ENCODE measurements at regions not wholly inside any gene's neighbourhood (a gene's known extent, or its start where the extent isn't known, plus 50 kb on each side); places are given as distances from the start of the nearest gene placed in this dataset.

GRCh38 chr1:222064388-222065211, 322.7 kb upstream of the DUSP10 start:
- Histone ChIP-seq H2AFZ (ENCODE audit: low read depth, low read length) (no peak overlapping the region), H3K4me3 (ENCODE audit: low read length) (no peak overlapping the region), H3K9me3 (ENCODE audit: low read length) (no peaks in the 10 kb centered on the region), H3K9ac (ENCODE audit: low read length) (no peak overlapping the region), H3F3A (ENCODE audit: insufficient read depth, low read length, poor library complexity, severe bottlenecking) (no peaks in the 10 kb centered on the region), H3K27me3 (ENCODE audit: insufficient read depth, low read depth, low read length) (no peaks in the 10 kb centered on the region), H3K79me2 (replicated peaks; ENCODE audit: insufficient read depth, low read length) (no peaks in the 10 kb centered on the region), H3K4me2 (ENCODE audit: low read length) (no peak overlapping the region), H3K36me3 (ENCODE audit: insufficient read depth, low read length) (no peaks in the 10 kb centered on the region), H3K9me2 (ENCODE audit: insufficient read depth, low read length) (no peaks in the 10 kb centered on the region), H3K27ac (ENCODE audit: low read length) (no peak overlapping the region), H4K20me1 (ENCODE audit: insufficient read depth) (no peaks in the 10 kb centered on the region)
- TF ChIP-seq MXI1 (conservative IDR thresholded peaks at IDR 0.05; ENCODE audit: poor library complexity, severe bottlenecking) (no peak), EZH2 (IDR thresholded peaks at IDR 0.05; ENCODE audit: borderline replicate concordance, insufficient read depth, low read length, poor library complexity, severe bottlenecking) (no peak), EP300 (conservative IDR thresholded peaks at IDR 0.05; ENCODE audit: poor library complexity, severe bottlenecking) (no peak), SMC3 (conservative IDR thresholded peaks at IDR 0.05; ENCODE audit: poor library complexity) (no peak), POLR2AphosphoS5 (IDR thresholded peaks at IDR 0.05) (no peak), TAF1 (IDR thresholded peaks at IDR 0.05; ENCODE audit: low read depth) (no peak), RAD21 (conservative IDR thresholded peaks at IDR 0.05) (no peak)
- TF ChIP-seq, protein P1, sequence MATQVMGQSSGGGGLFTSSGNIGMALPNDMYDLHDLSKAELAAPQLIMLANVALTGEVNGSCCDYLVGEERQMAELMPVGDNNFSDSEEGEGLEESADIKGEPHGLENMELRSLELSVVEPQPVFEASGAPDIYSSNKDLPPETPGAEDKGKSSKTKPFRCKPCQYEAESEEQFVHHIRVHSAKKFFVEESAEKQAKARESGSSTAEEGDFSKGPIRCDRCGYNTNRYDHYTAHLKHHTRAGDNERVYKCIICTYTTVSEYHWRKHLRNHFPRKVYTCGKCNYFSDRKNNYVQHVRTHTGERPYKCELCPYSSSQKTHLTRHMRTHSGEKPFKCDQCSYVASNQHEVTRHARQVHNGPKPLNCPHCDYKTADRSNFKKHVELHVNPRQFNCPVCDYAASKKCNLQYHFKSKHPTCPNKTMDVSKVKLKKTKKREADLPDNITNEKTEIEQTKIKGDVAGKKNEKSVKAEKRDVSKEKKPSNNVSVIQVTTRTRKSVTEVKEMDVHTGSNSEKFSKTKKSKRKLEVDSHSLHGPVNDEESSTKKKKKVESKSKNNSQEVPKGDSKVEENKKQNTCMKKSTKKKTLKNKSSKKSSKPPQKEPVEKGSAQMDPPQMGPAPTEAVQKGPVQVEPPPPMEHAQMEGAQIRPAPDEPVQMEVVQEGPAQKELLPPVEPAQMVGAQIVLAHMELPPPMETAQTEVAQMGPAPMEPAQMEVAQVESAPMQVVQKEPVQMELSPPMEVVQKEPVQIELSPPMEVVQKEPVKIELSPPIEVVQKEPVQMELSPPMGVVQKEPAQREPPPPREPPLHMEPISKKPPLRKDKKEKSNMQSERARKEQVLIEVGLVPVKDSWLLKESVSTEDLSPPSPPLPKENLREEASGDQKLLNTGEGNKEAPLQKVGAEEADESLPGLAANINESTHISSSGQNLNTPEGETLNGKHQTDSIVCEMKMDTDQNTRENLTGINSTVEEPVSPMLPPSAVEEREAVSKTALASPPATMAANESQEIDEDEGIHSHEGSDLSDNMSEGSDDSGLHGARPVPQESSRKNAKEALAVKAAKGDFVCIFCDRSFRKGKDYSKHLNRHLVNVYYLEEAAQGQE (IDR thresholded peaks at IDR 0.05; ENCODE audit: borderline replicate concordance), result no peak
- TF ChIP-seq, protein P2, sequence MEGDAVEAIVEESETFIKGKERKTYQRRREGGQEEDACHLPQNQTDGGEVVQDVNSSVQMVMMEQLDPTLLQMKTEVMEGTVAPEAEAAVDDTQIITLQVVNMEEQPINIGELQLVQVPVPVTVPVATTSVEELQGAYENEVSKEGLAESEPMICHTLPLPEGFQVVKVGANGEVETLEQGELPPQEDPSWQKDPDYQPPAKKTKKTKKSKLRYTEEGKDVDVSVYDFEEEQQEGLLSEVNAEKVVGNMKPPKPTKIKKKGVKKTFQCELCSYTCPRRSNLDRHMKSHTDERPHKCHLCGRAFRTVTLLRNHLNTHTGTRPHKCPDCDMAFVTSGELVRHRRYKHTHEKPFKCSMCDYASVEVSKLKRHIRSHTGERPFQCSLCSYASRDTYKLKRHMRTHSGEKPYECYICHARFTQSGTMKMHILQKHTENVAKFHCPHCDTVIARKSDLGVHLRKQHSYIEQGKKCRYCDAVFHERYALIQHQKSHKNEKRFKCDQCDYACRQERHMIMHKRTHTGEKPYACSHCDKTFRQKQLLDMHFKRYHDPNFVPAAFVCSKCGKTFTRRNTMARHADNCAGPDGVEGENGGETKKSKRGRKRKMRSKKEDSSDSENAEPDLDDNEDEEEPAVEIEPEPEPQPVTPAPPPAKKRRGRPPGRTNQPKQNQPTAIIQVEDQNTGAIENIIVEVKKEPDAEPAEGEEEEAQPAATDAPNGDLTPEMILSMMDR (IDR thresholded peaks at IDR 0.05; ENCODE audit: poor library complexity, severe bottlenecking), result no peak

GRCh38 chr1:222062640-222063039, 320.8 kb upstream of the DUSP10 start:
- H3K4me2 ChIP-seq (ENCODE audit: low read length), result no peak overlapping the region
- no peaks in the 10 kb centered on the region for H3F3A ChIP-seq (ENCODE audit: insufficient read depth, low read length, poor library complexity, severe bottlenecking)
- H2AFZ ChIP-seq (ENCODE audit: low read depth, low read length), result no peak overlapping the region

More at GRCh38 chr1:222062640-222063039, 320.8 kb upstream of the DUSP10 start:
- no peaks in the 10 kb centered on the region for H3K27me3 ChIP-seq (ENCODE audit: insufficient read depth, low read depth, low read length)
- H3K9me2 ChIP-seq (ENCODE audit: insufficient read depth, low read length), result no peaks in the 10 kb centered on the region
- H3K9ac ChIP-seq (ENCODE audit: low read length), result no peak overlapping the region
- H3K4me3 ChIP-seq (ENCODE audit: low read length), result no peak overlapping the region
- H3K27ac ChIP-seq (ENCODE audit: low read length), result no peak overlapping the region
- H3K36me3 ChIP-seq (ENCODE audit: insufficient read depth, low read length), result no peaks in the 10 kb centered on the region
- H4K20me1 ChIP-seq (ENCODE audit: insufficient read depth), result no peaks in the 10 kb centered on the region
- no peaks in the 10 kb centered on the region for H3K79me2 ChIP-seq (replicated peaks; ENCODE audit: insufficient read depth, low read length)
- H3K9me3 ChIP-seq (ENCODE audit: low read length), result no peaks in the 10 kb centered on the region
- TF ChIP-seq POLR2AphosphoS5 (IDR thresholded peaks at IDR 0.05) (no peak), EP300 (conservative IDR thresholded peaks at IDR 0.05; ENCODE audit: poor library complexity, severe bottlenecking) (no peak), MXI1 (conservative IDR thresholded peaks at IDR 0.05; ENCODE audit: poor library complexity, severe bottlenecking) (no peak), TAF1 (IDR thresholded peaks at IDR 0.05; ENCODE audit: low read depth) (no peak), SMC3 (conservative IDR thresholded peaks at IDR 0.05; ENCODE audit: poor library complexity) (no peak), RAD21 (conservative IDR thresholded peaks at IDR 0.05) (no peak), EZH2 (IDR thresholded peaks at IDR 0.05; ENCODE audit: borderline replicate concordance, insufficient read depth, low read length, poor library complexity, severe bottlenecking) (no peak)
- TF ChIP-seq, protein P2 (IDR thresholded peaks at IDR 0.05; ENCODE audit: poor library complexity, severe bottlenecking), result no peak
- TF ChIP-seq, protein P1 (IDR thresholded peaks at IDR 0.05; ENCODE audit: borderline replicate concordance), result no peak

Data from neural cell (in vitro differentiated cells).